ENCODE measurements at regions not wholly inside any gene's neighbourhood (a gene's known extent, or its start where the extent isn't known, plus 50 kb on each side); places are given as distances from the start of the nearest gene placed in this dataset.

GRCh38 chr10:130882906-130883305 lies 428.6 kb downstream of the TCERG1L start:
- TF ChIP-seq CTCF (optimal IDR thresholded peaks at IDR 0.05 in 1 of 3, IDR thresholded peaks at IDR 0.05 in 1 of 3, conservative IDR thresholded peaks at IDR 0.05 in 1 of 3; ENCODE audit: extremely low read depth in 1 of 3, insufficient read depth in 2 of 3, low read length in 3 of 3): no peak
- no peak for TF ChIP-seq EZH2 (IDR thresholded peaks at IDR 0.05; ENCODE audit: low read length)
